Caco-2 (cell line): ENCODE measurements at regions not wholly inside any gene's neighbourhood (a gene's known extent, or its start where the extent isn't known, plus 50 kb on each side); places are given as distances from the start of the nearest gene placed in this dataset.

Experiments used
- BruUV-seq: library from RNA; stranded (reverse); fragments of 400-500 nt; replicated peaks from 2 replicates; lab custom pipeline; 2021; lab: Mats Ljungman, UMichigan
- CTCF ChIA-PET: fragments of 300-600 bp; sonication (Branson Sonifier 250); formaldehyde crosslinking; loops from one replicate; lab custom pipeline; 2022; ENCODE audit warnings: antibody characterized with exemption; lab: Charles Lee
- POLR2A ChIA-PET: fragments of 300-600 bp; sonication (Branson Sonifier 250); formaldehyde crosslinking; loops from one replicate; lab custom pipeline; 2022; ENCODE audit warnings: antibody characterized with exemption; lab: Charles Lee
- DNase-seq, 2 experiments: peaks; one replicate each; pipeline versions ENCODE4 v3.0.0 to v3.0.0-alpha.2; 2020 to 2022
- H3K27me3 ChIP-seq: replicated peaks from 2 replicates; pipeline ENCODE4 v1.6.0; 2011; ENCODE audit warnings: low read length; ENCODE audit not compliant: control insufficient read depth, insufficient read depth
- H3K36me3 ChIP-seq: 2 replicates; pipeline ENCODE4 v1.5.1; 2011; ENCODE audit warnings: low read length; ENCODE audit not compliant: control insufficient read depth, insufficient read depth
- H3K4me1 ChIP-seq: fragments of 250-450 bp; sonication (Bioruptor Pico); 2 replicates; pipeline ENCODE4 v1.5.1; 2020; ENCODE audit warnings: mild to moderate bottlenecking
- H3K4me3 ChIP-seq: 2 replicates; pipeline ENCODE4 v1.5.1; 2011; ENCODE audit warnings: low read depth, mild to moderate bottlenecking, control low read depth, low read length
- H3K9me3 ChIP-seq: fragments of 250-450 bp; sonication (Bioruptor Pico); 2 replicates; pipeline ENCODE4 v1.5.1; 2020; ENCODE audit warnings: mild to moderate bottlenecking, moderate library complexity
- H3K27ac Mint-ChIP-seq: one replicate; pipeline ENCODE4 v1.8.0; 2022; ENCODE audit warnings: mixed read lengths; ENCODE audit not compliant: unreplicated experiment
- H3K27me3 Mint-ChIP-seq: one replicate; pipeline ENCODE4 v1.8.0; 2022; ENCODE audit warnings: mixed read lengths; ENCODE audit not compliant: insufficient read depth, unreplicated experiment
- H3K36me3 Mint-ChIP-seq: one replicate; pipeline ENCODE4 v1.8.0; 2022; ENCODE audit warnings: mild to moderate bottlenecking, mixed read lengths; ENCODE audit not compliant: insufficient read depth, unreplicated experiment
- H3K4me1 Mint-ChIP-seq: one replicate; pipeline ENCODE4 v1.8.0; 2022; ENCODE audit warnings: low read depth, mixed read lengths; ENCODE audit not compliant: unreplicated experiment
- H3K4me3 Mint-ChIP-seq: one replicate; pipeline ENCODE4 v1.8.0; 2022; ENCODE audit warnings: mild to moderate bottlenecking, moderate library complexity, mixed read lengths; ENCODE audit not compliant: unreplicated experiment
- H3K9me3 Mint-ChIP-seq: one replicate; pipeline ENCODE4 v1.8.0; 2022; ENCODE audit warnings: mixed read lengths; ENCODE audit not compliant: unreplicated experiment
- intact Hi-C: fragments of 100-400 bp; cut with micrococcal nuclease; formaldehyde crosslinking; loops from one replicate; pipeline ENCODE4 v1.10.0; 2022; ENCODE audit not compliant: unreplicated experiment
- TF ChIP-seq, protein P1 (sequence below), 2 experiments: fragments of 200-600 bp in 1 of 2; IDR thresholded peaks; 1 replicate in 1 of 2; 2 replicates in 1 of 2; pipeline versions ENCODE4 v1.5.1 to v1.8.0; 2011 to 2022; ENCODE audit warnings: antibody characterized with exemption in 1 of 2, control low read depth in 1 of 2, inconsistent platforms in 1 of 2, low read depth in 1 of 2, low read length in 1 of 2, mild to moderate bottlenecking in 1 of 2, moderate library complexity in 1 of 2; ENCODE audit not compliant: insufficient read depth in 1 of 2, severe bottlenecking in 1 of 2, unreplicated experiment in 1 of 2

DNA sequence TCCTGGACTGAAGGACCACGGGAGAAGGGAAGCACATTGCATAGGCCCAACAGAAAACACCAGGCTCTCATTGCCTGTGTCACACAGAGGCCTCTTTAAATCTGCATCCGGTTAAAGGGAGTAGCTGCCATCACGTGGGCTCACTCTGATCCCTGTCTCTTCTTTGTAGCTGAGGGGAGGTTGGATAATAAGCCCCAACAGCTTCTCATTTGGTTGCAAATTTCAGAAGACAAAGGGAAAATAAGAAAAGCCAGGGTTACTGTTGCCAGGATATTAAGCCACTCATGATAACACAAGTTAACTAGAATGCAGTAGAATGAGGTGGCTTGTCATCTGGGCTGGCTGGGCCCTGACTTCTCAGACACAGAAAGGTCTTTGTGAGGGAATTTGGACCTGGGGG lies 325.1 kb upstream of the ERCC4 start:
- TF ChIP-seq, protein P1, sequence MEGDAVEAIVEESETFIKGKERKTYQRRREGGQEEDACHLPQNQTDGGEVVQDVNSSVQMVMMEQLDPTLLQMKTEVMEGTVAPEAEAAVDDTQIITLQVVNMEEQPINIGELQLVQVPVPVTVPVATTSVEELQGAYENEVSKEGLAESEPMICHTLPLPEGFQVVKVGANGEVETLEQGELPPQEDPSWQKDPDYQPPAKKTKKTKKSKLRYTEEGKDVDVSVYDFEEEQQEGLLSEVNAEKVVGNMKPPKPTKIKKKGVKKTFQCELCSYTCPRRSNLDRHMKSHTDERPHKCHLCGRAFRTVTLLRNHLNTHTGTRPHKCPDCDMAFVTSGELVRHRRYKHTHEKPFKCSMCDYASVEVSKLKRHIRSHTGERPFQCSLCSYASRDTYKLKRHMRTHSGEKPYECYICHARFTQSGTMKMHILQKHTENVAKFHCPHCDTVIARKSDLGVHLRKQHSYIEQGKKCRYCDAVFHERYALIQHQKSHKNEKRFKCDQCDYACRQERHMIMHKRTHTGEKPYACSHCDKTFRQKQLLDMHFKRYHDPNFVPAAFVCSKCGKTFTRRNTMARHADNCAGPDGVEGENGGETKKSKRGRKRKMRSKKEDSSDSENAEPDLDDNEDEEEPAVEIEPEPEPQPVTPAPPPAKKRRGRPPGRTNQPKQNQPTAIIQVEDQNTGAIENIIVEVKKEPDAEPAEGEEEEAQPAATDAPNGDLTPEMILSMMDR (IDR thresholded peaks at IDR 0.05; ENCODE audit: insufficient read depth in 1 of 2, low read depth in 1 of 2, low read length in 1 of 2, severe bottlenecking in 1 of 2, unreplicated experiment in 1 of 2), result no peak
- no peaks in the 10 kb centered on the region for H3K9me3 ChIP-seq
- H3K4me1 ChIP-seq, result no peaks in the 10 kb centered on the region
- H3K4me3 ChIP-seq, result no peak overlapping the region
- ChIA-PET POLR2A (no interaction called here), CTCF (no interaction called here)
- peaks cover 12% of the 10 kb centered on the region for H3K9me3 Mint-ChIP-seq
- no peaks in the 10 kb centered on the region for H3K4me1 Mint-ChIP-seq
- DNase-seq, result no peak
- intact Hi-C loops, result no loop called here
- H3K27me3 ChIP-seq, result no peaks in the 10 kb centered on the region
- BruUV-seq, result no TSS peak
- H3K36me3 ChIP-seq, result no peaks in the 10 kb centered on the region
- no peaks in the 10 kb centered on the region for H3K36me3 Mint-ChIP-seq
- H3K27me3 Mint-ChIP-seq, result peaks cover 12% of the 10 kb centered on the region
- no peak overlapping the region for H3K27ac Mint-ChIP-seq
- H3K4me3 Mint-ChIP-seq, result no peak overlapping the region

DNA sequence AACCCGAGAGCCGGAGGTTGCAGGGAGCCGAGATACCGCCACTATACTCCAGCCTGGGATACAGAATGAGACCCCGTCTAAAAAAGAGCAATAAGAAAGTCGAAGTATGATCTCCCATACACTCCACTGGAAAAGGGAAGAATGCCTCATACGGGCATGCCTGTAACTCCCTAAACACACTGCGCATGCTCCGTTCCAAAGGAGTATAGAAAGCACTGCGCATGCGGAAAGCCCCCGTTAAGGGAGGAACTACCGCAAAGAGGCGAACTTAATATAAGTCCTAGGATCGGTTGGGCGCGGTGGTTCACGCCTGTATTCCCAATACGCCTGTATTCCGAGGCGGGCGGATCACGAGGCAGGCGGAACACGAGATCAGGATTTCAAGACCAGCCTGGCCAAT lies 313.1 kb upstream of the ERCC4 start:
- H3K4me1 ChIP-seq, result no peaks in the 10 kb centered on the region
- H3K4me1 Mint-ChIP-seq, result no peaks in the 10 kb centered on the region
- no peaks in the 10 kb centered on the region for H3K36me3 ChIP-seq
- no peaks in the 10 kb centered on the region for H3K27me3 ChIP-seq
- H3K27ac Mint-ChIP-seq, result no peak overlapping the region
- intact Hi-C loops, result no loop called here
- H3K36me3 Mint-ChIP-seq, result no peaks in the 10 kb centered on the region
- BruUV-seq, result no TSS peak
- TF ChIP-seq, protein P1 (IDR thresholded peaks at IDR 0.05; ENCODE audit: insufficient read depth in 1 of 2, low read depth in 1 of 2, low read length in 1 of 2, severe bottlenecking in 1 of 2, unreplicated experiment in 1 of 2), result no peak
- no peak overlapping the region for H3K4me3 ChIP-seq
- peaks cover 9% of the 10 kb centered on the region for H3K9me3 Mint-ChIP-seq
- H3K4me3 Mint-ChIP-seq, result no peak overlapping the region
- H3K27me3 Mint-ChIP-seq, result peaks cover 4% of the 10 kb centered on the region
- DNase-seq, result no peak
- ChIA-PET POLR2A (no interaction called here), CTCF (no interaction called here)
- H3K9me3 ChIP-seq, result no peaks in the 10 kb centered on the region

DNA sequence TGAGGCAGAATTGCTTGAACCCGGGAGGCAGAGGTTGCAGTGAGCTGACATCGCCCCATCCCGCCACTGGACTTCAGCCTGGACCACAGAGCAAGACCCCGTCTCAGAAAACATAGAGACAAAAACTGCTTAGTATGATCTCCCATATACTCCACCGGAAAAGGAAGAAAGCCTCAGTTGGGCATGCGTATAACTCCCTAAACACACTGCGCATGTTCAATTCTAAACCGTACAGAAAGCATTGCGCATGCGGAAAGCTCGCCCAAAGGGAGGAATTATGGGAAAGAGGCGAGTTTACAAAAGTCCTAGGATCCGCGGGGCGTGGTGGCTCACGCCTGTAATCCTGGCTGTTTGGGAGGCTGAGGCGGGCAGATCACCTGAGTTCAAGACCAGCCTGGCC lies 312.7 kb upstream of the ERCC4 start:
- Mint-ChIP-seq H3K4me3 (no peak overlapping the region), H3K27me3 (no peaks in the 10 kb centered on the region), H3K4me1 (no peaks in the 10 kb centered on the region), H3K9me3 (peaks cover 4% of the 10 kb centered on the region), H3K36me3 (no peaks in the 10 kb centered on the region), H3K27ac (no peak overlapping the region)
- no TSS peak for BruUV-seq
- TF ChIP-seq, protein P1 (IDR thresholded peaks at IDR 0.05; ENCODE audit: insufficient read depth in 1 of 2, low read depth in 1 of 2, low read length in 1 of 2, severe bottlenecking in 1 of 2, unreplicated experiment in 1 of 2), result no peak
- POLR2A ChIA-PET, result no interaction called here
- Histone ChIP-seq H3K36me3 (no peaks in the 10 kb centered on the region), H3K27me3 (no peaks in the 10 kb centered on the region), H3K9me3 (no peaks in the 10 kb centered on the region), H3K4me3 (no peak overlapping the region), H3K4me1 (no peaks in the 10 kb centered on the region)
- DNase-seq, result no peak
- intact Hi-C loops, result no loop called here
- CTCF ChIA-PET, result no interaction called here
